Stimulated activated CD4-positive, alpha-beta T cell treated with anti-CD3 and anti-CD28 coated beads, Interleukin-1b, Interleukin-23, amount 100 ng/mL, for 24 hours (primary cell): ENCODE measurements at regions not wholly inside any gene's neighbourhood (a gene's known extent, or its start where the extent isn't known, plus 50 kb on each side); places are given as distances from the start of the nearest gene placed in this dataset.
"Not testable (repeated sequence)": the region's sequence is repeated elsewhere in the genome, so short reads cannot be mapped to it uniquely, and the experiment has no call there.

Experiments used
- DNase-seq, 4 experiments: peaks; one replicate each; pipeline ENCODE4 v3.0.0-alpha.2; 2020; ENCODE audit warnings: low read depth in 4 of 4, low spot score in 1 of 4

- DNase-seq: no peak
Observed at GRCh38 chr4:66482186-66482585, 811.9 kb upstream of the EPHA5 start.

DNA sequence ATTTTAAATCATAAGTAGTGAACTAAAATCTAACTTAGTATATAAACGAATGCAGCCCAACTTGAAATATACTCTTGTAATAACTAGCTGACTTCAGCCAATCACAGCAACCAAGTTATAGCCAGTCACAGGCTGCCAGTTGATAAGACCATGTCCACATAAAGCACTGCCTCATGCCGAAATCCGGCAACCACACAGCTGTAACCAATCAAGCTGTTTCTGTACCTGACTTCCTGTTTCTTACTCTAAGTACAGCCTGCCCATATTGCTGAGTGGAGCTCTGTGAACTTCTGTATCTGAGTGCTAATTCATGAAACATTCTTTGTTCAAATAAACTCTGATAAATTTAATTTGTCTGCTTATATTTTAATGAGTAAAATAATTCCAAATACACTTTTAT, 805.3 kb upstream of the EPHA5 start:
- no peak for DNase-seq

GRCh38 chr4:66465111-66465510, 794.8 kb upstream of the EPHA5 start:
- DNase-seq: no peak

GRCh38 chr4:66462890-66463289, 792.6 kb upstream of the EPHA5 start:
- not testable (repeated sequence) for DNase-seq

DNA sequence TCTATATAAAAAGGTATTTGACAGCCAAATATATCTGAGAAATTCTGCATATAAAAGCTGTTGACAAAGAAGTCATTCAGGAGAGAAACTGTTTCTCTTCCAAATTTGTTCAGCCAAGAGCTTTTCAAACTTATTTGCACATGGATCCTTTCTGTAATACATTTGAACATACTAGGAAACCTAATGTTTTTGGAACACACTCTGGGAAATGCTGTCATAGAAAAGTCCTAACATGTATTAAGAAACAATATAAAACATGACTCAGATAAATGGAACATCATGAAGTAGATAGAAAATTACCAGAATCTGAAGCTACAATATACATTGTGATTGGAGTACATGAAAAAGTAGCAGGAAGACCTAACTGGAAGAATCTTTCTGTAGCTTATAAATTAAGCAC, 781.5 kb upstream of the EPHA5 start:
- no peak for DNase-seq

DNA sequence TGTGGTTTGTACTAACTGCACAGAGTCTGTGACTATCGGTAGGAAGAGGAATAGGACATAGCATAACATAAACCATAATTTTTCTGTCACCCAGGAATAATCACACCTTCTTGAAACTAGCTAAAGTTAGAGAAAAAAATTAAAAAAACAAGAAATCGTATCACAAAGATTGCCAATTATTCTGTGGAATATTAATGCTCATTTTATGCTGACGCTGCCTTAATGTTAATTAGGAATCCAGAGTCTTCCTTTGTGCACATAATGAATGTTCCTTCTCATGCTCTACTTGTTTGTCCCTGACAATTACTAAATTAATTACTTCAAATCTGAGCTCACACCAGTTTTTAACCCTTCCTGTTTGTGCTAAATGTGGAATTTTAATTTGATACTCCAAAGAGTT, 772.7 kb upstream of the EPHA5 start:
- no peak for DNase-seq

DNA sequence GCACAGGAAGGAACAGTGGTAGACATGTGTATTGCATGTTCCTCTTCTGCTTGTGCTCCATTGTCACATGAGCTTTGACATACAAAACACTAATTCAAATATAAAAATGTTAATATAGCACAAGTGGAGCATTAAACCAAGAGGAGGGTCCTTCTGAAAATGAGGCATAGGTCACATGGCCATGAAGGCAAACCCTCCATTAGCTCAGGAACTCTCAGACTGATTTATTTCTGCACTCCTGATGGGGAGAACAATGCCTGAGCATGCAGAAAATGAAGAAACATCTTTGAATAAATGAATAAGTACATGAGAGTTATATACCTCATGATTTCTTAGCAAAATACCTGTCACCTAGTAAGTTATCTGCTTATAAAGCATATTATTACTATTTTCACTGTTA, 769.2 kb upstream of the EPHA5 start:
- DNase-seq: no peak

DNA sequence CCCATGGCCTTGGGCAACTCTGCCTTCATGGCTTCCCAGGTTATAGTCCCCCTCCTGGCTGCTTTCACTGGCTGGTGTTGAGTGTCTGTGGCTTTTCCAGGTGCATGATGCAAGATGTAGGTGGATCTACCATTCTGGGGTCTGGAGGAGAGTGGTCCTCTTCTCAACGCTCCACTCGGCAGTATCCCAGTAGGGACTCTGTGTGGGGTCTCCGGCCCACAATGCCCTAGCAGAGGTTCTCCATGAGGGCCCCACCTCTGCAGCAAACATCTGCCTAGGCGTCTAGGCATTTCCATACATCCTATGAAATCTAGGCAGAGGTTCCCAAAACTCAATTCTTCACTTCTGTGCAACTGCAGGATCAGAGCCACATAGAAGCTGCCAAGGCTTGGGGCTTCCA, 763.4 kb upstream of the EPHA5 start:
- DNase-seq: no peak

DNA sequence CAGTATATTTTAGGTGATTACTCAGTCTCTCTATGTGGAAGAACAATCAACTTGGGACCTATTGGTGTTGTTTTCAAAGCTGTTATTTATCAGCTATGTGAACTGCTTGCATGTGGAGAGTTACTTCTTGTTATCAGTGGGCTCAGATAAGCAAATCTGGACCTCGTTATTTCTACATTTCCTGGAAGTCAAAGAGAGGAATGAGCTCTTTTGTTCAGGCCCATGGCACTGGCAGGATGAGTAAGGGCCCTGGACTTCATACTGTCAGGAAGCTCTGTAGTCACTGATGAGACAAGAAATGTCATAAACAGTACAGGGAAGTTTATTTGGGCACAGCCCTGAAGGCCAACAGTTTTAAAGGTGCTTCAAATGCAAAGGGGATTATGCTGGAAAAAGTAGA, 760.6 kb upstream of the EPHA5 start:
- DNase-seq: no peak

- no peak for DNase-seq
Observed at GRCh38 chr4:66429276-66429675, 759.0 kb upstream of the EPHA5 start.

GRCh38 chr4:66416425-66416824, 746.1 kb upstream of the EPHA5 start:
- DNase-seq: no peak

- DNase-seq: no peak
Observed at GRCh38 chr4:66404141-66404540, 733.9 kb upstream of the EPHA5 start.

DNA sequence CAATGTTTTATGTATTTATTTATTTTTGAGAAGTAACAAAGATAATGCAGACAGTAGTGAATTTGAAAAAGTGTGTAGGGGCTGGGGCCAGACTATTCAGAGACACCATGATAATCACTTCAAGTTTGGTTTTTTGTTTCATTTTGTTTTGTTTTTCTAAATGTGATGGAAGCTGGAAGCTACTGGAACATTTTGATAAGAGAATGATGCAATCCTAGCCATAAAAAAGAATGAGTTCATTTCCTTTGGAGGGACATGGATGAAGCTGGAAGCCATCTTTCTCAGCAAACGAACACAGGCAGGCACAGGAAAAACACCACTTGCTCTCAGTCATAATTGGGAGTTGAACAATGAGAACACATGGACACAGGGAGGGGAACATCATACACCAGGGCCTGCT, 706.6 kb upstream of the EPHA5 start:
- no peak for DNase-seq

GRCh38 chr4:66376396-66376795, 706.1 kb upstream of the EPHA5 start:
- no peak for DNase-seq

DNA sequence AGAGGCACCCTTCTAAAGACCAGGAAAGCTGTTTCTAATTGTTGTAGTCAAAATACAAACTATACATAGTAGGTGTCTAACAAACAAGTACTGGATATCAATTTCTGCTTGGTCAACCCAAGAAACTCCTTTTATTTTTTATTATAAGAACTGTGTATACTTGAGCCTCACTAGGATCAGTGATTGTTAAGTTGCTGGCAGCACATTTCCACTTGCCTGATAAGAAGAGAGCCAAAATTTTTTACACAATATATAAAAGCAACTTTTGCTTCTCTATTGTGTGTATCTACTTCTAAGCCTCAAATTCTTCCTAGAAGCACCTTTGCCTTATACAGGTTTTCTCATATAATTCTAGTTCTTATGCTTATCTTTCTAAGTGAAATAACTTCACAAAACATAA, 703.0 kb upstream of the EPHA5 start:
- DNase-seq: no peak

GRCh38 chr4:66372706-66373105, 702.4 kb upstream of the EPHA5 start:
- DNase-seq: no peak

- DNase-seq: no peak
Observed at GRCh38 chr4:66367043-66367660, 696.9 kb upstream of the EPHA5 start.

GRCh38 chr4:66360395-66360794, 690.1 kb upstream of the EPHA5 start:
- DNase-seq: not testable (repeated sequence)

DNA sequence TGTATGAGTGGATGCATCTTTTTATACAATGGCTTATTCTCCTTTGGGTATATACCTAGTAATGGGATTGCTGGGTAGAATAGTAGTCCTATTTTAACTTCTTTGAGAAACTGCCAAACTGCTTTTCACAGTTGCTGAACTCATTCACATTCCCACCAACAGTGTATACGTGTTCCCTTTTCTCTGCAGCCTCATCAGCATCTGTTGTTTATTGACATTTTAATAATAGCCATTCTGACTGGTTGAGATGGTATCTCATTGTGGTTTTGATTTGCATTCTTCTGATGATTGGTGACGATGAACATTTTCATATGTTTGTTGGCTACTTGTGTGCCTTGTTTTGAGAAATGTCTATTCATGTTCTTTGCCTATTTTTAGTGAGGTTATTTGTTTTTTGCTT, 687.0 kb upstream of the EPHA5 start:
- no peak for DNase-seq

DNA sequence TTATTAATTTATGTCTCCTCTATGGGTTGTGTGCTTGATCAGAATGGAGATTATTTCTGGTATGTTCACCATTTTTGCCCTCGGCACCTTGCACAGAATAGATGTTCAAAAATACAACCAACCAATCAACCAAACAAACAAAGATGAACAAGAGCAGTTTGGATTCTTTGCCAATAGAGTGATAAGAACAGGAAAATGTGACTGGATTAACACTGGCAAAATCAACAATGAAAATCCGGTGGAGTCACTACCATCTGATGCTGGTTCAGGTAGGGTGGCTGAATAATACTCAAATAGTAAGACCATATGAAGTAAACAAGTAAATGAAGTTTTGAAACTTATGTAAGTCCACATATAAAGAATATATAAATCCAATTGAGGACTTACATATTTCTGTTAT, 685.0 kb upstream of the EPHA5 start:
- DNase-seq: no peak

- DNase-seq: no peak
Observed at GRCh38 chr4:66351761-66352160, 681.5 kb upstream of the EPHA5 start.

DNA sequence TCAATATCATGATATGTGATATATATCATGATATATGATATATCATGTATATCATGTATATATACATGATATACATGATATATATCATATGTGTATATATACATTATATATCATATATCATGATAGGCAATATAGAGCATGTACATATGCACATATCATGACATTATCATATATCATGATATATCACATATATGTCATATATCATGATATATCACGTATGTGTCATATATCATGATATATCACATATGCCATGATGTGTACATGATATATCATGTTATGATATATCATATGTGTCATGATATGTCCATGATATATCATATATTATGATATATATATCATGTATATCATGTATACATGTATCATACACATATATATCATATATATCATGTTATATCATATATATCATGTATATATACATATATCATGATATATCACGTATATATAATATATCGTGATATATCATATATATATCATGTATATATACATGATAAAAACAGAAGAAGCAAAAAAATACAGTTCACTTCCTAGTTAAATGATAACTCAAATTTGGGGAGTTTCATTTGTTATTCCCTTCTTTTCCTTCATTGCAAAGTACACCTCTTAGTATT, 670.1 kb upstream of the EPHA5 start:
- DNase-seq: no peak

DNA sequence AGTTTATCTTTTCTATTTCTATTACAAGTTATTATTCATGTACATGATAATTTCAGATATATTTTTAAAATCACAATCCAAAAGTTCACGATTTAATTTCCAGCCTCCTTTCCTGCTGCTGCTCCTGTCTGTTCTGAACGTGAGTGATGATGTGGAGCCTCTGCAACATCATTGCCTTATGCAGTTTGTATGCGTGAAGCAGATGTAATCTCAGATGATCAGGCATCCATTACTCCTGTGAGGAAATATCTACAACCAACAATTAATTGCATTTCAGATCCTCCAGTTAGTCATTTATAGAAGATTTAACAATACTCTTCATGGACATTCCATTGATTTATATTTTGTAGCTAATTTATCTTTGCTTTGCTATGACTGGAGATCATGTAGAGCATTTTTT, 668.7 kb upstream of the EPHA5 start:
- DNase-seq: no peak
